HepG2 (cell line): ENCODE measurements at regions not wholly inside any gene's neighbourhood (a gene's known extent, or its start where the extent isn't known, plus 50 kb on each side); places are given as distances from the start of the nearest gene placed in this dataset.

ENCODE experiments used
- ATAC-seq: fragments of 200-7000 bp; cut with Tn5 transposase; 3 replicates; pipeline ENCODE4 v1.9.1; 2020; ENCODE audit warnings: mild to moderate bottlenecking, moderate library complexity
- BruUV-seq: library from RNA; stranded (reverse); fragments of 400-500 nt; replicated peaks from 2 replicates; lab custom pipeline; 2021; lab: Mats Ljungman, UMichigan
- CTCF ChIA-PET: fragments of 300-600 bp; formaldehyde crosslinking; extraction: SDS; loops from one replicate; lab custom pipeline; 2021; ENCODE audit warnings: low total read pairs, inconsistent platforms, low intra/inter-chr PET ratio; lab: Yijun Ruan, JAX
- POLR2A ChIA-PET: fragments of 350-600 bp; sonication (Branson Sonifier 250); formaldehyde crosslinking; loops from one replicate; lab custom pipeline; 2020; ENCODE audit warnings: antibody characterized with exemption, inconsistent platforms; lab: Yijun Ruan, JAX
- DNase-seq: peaks from one replicate; pipeline ENCODE4 v3.0.0-alpha.2; 2015; ENCODE audit warnings: low spot score
- FAIRE-seq: peaks from 3 replicates; lab custom pipeline; 2011; peaks lifted over from hg19 to GRCh38; lab: Jason Lieb, UNC
- H2AFZ ChIP-seq: one replicate; pipeline ENCODE4 v1.6.1; 2011; ENCODE audit warnings: low read length, inconsistent platforms
- H3K27ac ChIP-seq: fragments of 300-600 bp; 3 replicates; pipeline ENCODE4 v1.8.0; 2011; ENCODE audit warnings: mixed run types, mild to moderate bottlenecking, mixed read lengths, low read length, inconsistent platforms; ENCODE audit not compliant: insufficient read depth; ENCODE audit errors: extremely low read length
- H3K27me3 ChIP-seq, 2 experiments: fragments of 200-600 bp in 1 of 2; 2 replicates in 1 of 2; 3 replicates in 1 of 2; pipeline versions ENCODE4 v1.6.0 to v1.8.0; 2011; ENCODE audit warnings: low read length in 2 of 2, mild to moderate bottlenecking in 2 of 2, moderate library complexity in 2 of 2, inconsistent platforms in 1 of 2; ENCODE audit not compliant: insufficient read depth in 2 of 2, control insufficient read depth in 1 of 2
- H3K36me3 ChIP-seq, 2 experiments: fragments of 200-600 bp in 1 of 2; replicated peaks in 1 of 2; 2 replicates in 1 of 2; 3 replicates in 1 of 2; pipeline versions ENCODE4 v1.5.1 to v1.8.0; 2011; ENCODE audit warnings: low read length in 2 of 2, inconsistent platforms in 1 of 2; ENCODE audit not compliant: insufficient read depth in 2 of 2, control insufficient read depth in 1 of 2
- H3K4me1 ChIP-seq: 2 replicates; pipeline ENCODE4 v1.5.1; 2012; ENCODE audit warnings: low read length, inconsistent platforms; ENCODE audit not compliant: insufficient read depth
- H3K4me2 ChIP-seq: 2 replicates; pipeline ENCODE4 v1.6.0; 2011; ENCODE audit warnings: low read depth, low read length, inconsistent platforms
- H3K4me3 ChIP-seq, 3 experiments: fragments of 200-600 bp in 1 of 3; sonication (generic), shearing (Covaris generic) in 1 of 3; replicated peaks in 1 of 3; 2 replicates each; pipeline ENCODE4 v1.5.1; 2011 to 2016; ENCODE audit warnings: low read length in 3 of 3, inconsistent platforms in 2 of 3, low read depth in 2 of 3, mild to moderate bottlenecking in 2 of 3, control low read depth in 1 of 3, mixed read lengths in 1 of 3; ENCODE audit not compliant: insufficient read depth in 1 of 3
- H3K79me2 ChIP-seq: one replicate; pipeline ENCODE4 v1.6.1; 2011; ENCODE audit warnings: low read length, inconsistent platforms; ENCODE audit not compliant: insufficient read depth
- H3K9ac ChIP-seq: 2 replicates; pipeline ENCODE4 v1.6.0; 2011; ENCODE audit warnings: mild to moderate bottlenecking, low read depth, low read length, inconsistent platforms; ENCODE audit not compliant: insufficient read depth
- H3K9me3 ChIP-seq: 2 replicates; pipeline ENCODE4 v1.5.1; 2012; ENCODE audit warnings: mild to moderate bottlenecking, low read length
- H4K20me1 ChIP-seq: 2 replicates; pipeline ENCODE4 v1.6.0; 2011; ENCODE audit warnings: inconsistent platforms, mild to moderate bottlenecking, low read length, moderate library complexity; ENCODE audit not compliant: insufficient read depth
- CENPX ChIP-seq: sonication (generic); formaldehyde crosslinking; IDR thresholded peaks from 2 replicates; pipeline ENCODE4 v1.9.0; 2021; ENCODE audit warnings: mild to moderate bottlenecking, missing genetic modification reagents, moderate library complexity
- CREM ChIP-seq, 2 experiments: sonication (generic) in 1 of 2; formaldehyde crosslinking in 1 of 2; IDR thresholded peaks; 2 replicates each; pipeline versions ENCODE4 v1.4.0 to v1.6.1; 2016 to 2020; ENCODE audit warnings: antibody characterized with exemption in 1 of 2, mild to moderate bottlenecking in 1 of 2, missing genetic modification reagents in 1 of 2
- DDIT3 ChIP-seq: sonication (generic); formaldehyde crosslinking; IDR thresholded peaks from 2 replicates; pipeline ENCODE4 v1.4.0; 2020; ENCODE audit warnings: mild to moderate bottlenecking, missing genetic modification reagents
- KDM1A ChIP-seq: IDR thresholded peaks from 2 replicates; pipeline ENCODE4 v1.6.1; 2016; ENCODE audit warnings: missing compliant biosample characterization
- MED13 ChIP-seq: sonication (generic); formaldehyde crosslinking; IDR thresholded peaks from 2 replicates; pipeline ENCODE4 v1.5.0; 2020; ENCODE audit warnings: missing genetic modification reagents
- NCOA5 ChIP-seq: sonication (generic); formaldehyde crosslinking; IDR thresholded peaks from 2 replicates; pipeline ENCODE4 v1.4.0; 2020; ENCODE audit warnings: missing genetic modification reagents
- NFKB2 ChIP-seq: sonication (generic); formaldehyde crosslinking; IDR thresholded peaks from 2 replicates; pipeline ENCODE4 v1.4.0; 2020; ENCODE audit warnings: missing genetic modification reagents, borderline replicate concordance
- NPAS2 ChIP-seq: sonication (generic); formaldehyde crosslinking; IDR thresholded peaks from 2 replicates; pipeline ENCODE4 v1.8.0; 2022; ENCODE audit warnings: mild to moderate bottlenecking, missing genetic modification reagents, borderline replicate concordance
- SP5 ChIP-seq: IDR thresholded peaks from 2 replicates; pipeline ENCODE4 v1.6.1; 2016; ENCODE audit warnings: low read depth, borderline replicate concordance
- ZFAT ChIP-seq: sonication (generic); formaldehyde crosslinking; conservative IDR thresholded peaks from 2 replicates; pipeline ENCODE4 v1.8.1; 2023; ENCODE audit warnings: missing genetic modification reagents, inconsistent platforms
- ZNF547 ChIP-seq: sonication (generic); formaldehyde crosslinking; IDR thresholded peaks from 2 replicates; pipeline ENCODE4 v1.5.1; 2020; ENCODE audit warnings: mild to moderate bottlenecking, missing genetic modification reagents
- ZNF564 ChIP-seq: sonication (generic); formaldehyde crosslinking; IDR thresholded peaks from 2 replicates; pipeline ENCODE4 v1.8.1; 2023; ENCODE audit warnings: mild to moderate bottlenecking, missing genetic modification reagents
- WGBS: methylation state at CpG from one replicate; pipeline ENCODE4 v1.1.6; 2017; ENCODE audit warnings: low lambda C conversion rate; 5-methylcytosine and 5-hydroxymethylcytosine counted together
- in situ Hi-C: cut with HindIII; loops from 2 replicates; pipeline ENCODE4 v1.10.0; 2017; ENCODE audit warnings: low pct_unique_long_range_greater_than_20kb; ENCODE audit not compliant: extremely low pct_ligation_motif_present
- intact Hi-C: fragments of 100-400 bp; cut with micrococcal nuclease; formaldehyde crosslinking; loops from one replicate; pipeline ENCODE4 v1.10.0; 2022; ENCODE audit not compliant: unreplicated experiment
- TF ChIP-seq, protein P1 (sequence below): IDR thresholded peaks from 2 replicates; pipeline ENCODE4 v1.6.1; 2018; ENCODE audit warnings: missing genetic modification reagents, mild to moderate bottlenecking, missing compliant biosample characterization
- TF ChIP-seq, protein P2 (sequence below): sonication (generic); formaldehyde crosslinking; IDR thresholded peaks from 2 replicates; pipeline ENCODE4 v1.4.0; 2020; ENCODE audit warnings: missing genetic modification reagents
- TF ChIP-seq, protein P3 (sequence below): sonication (generic); formaldehyde crosslinking; conservative IDR thresholded peaks from 2 replicates; pipeline ENCODE4 v1.4.0; 2020; ENCODE audit warnings: missing genetic modification reagents
- TF ChIP-seq, protein P4 (sequence below): sonication (generic); formaldehyde crosslinking; IDR thresholded peaks from 2 replicates; pipeline ENCODE4 v1.5.0; 2020; ENCODE audit warnings: missing genetic modification reagents

DNA sequence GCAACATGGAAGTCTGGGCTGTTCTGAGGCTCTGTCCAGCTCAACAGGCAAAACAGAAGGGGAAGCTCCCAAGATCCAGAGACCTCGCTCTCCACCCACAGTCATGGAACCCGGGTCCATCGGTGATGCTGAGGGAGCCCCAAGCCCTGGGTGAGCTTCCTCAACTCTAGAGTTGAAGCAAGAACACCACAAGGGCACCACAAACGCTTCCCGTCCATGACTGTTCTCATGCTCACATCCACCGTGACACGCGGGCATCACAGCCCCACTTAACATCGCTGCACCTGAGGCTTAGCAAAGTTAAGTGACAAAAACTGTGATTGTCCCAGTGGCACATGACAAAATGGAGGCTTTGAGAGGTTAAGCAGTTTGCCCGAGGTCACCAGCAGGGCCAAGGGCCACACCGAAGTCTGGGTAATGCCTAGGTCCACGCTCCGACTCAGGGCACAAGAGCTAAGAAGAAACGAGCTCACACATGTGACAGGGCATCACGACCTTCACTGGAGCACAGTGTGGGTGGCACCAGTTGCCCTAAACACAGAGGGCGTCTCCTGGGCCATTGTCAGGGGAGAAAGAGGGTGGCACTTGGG, 110.6 kb downstream of the OAT start (continued):
- TF ChIP-seq, protein P1, sequence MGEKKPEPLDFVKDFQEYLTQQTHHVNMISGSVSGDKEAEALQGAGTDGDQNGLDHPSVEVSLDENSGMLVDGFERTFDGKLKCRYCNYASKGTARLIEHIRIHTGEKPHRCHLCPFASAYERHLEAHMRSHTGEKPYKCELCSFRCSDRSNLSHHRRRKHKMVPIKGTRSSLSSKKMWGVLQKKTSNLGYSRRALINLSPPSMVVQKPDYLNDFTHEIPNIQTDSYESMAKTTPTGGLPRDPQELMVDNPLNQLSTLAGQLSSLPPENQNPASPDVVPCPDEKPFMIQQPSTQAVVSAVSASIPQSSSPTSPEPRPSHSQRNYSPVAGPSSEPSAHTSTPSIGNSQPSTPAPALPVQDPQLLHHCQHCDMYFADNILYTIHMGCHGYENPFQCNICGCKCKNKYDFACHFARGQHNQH = no peak

DNA sequence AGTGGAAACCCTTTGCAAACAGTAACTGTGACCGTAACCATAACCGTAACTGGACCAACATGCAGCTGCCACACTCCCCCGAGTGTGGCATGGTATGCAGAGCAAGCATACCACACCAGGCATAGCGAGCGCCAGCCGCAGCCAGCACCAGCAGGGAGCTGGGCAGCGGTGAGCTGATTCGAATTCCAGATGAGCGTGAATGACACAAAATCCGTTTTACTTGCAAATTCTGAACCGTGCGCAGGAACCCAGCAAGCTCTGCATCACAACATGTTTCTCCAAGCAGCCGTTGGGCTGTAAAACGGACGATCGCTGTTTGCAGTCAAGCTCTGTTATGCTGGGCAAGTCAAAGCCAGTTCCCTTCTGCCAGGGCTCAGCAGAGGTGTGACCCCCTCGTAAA, 111.1 kb downstream of the OAT start:
- 54% methylated on average over 9 of the region's 17 CpGs for WGBS
- FAIRE-seq (no peak), ATAC-seq (no peak), DNase-seq (no peak)
- no peak overlapping the region for H2AFZ ChIP-seq
- H3K27me3 ChIP-seq = peaks cover 0 to 1% of the 10 kb centered on the region in 2 experiments; a peak in 1 of 5 replicates
- in situ Hi-C loops (no loop called here), intact Hi-C loops (no loop called here)
- no peaks in the 10 kb centered on the region for H4K20me1 ChIP-seq
- POLR2A ChIA-PET = no interaction called here
- no peak overlapping the region for H3K4me2 ChIP-seq
- CTCF ChIA-PET = no interaction called here
- no peak for TF ChIP-seq MED13 (CRISPR knock-in tag)
- no peak for TF ChIP-seq CREM (IDR thresholded peaks at IDR 0.05)
- TF ChIP-seq CREM (CRISPR knock-in tag; IDR thresholded peaks at IDR 0.05) = no peak
- no peak for TF ChIP-seq CENPX
- TF ChIP-seq NFKB2 (CRISPR knock-in tag) = no peak
- no peak for TF ChIP-seq ZNF564 (CRISPR knock-in tag)
- no peak for TF ChIP-seq DDIT3 (CRISPR knock-in tag)
- TF ChIP-seq, protein P2, sequence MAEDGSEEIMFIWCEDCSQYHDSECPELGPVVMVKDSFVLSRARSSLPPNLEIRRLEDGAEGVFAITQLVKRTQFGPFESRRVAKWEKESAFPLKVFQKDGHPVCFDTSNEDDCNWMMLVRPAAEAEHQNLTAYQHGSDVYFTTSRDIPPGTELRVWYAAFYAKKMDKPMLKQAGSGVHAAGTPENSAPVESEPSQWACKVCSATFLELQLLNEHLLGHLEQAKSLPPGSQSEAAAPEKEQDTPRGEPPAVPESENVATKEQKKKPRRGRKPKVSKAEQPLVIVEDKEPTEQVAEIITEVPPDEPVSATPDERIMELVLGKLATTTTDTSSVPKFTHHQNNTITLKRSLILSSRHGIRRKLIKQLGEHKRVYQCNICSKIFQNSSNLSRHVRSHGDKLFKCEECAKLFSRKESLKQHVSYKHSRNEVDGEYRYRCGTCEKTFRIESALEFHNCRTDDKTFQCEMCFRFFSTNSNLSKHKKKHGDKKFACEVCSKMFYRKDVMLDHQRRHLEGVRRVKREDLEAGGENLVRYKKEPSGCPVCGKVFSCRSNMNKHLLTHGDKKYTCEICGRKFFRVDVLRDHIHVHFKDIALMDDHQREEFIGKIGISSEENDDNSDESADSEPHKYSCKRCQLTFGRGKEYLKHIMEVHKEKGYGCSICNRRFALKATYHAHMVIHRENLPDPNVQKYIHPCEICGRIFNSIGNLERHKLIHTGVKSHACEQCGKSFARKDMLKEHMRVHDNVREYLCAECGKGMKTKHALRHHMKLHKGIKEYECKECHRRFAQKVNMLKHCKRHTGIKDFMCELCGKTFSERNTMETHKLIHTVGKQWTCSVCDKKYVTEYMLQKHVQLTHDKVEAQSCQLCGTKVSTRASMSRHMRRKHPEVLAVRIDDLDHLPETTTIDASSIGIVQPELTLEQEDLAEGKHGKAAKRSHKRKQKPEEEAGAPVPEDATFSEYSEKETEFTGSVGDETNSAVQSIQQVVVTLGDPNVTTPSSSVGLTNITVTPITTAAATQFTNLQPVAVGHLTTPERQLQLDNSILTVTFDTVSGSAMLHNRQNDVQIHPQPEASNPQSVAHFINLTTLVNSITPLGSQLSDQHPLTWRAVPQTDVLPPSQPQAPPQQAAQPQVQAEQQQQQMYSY (CRISPR knock-in tag) = no peak
- TF ChIP-seq KDM1A = no peak
- no peak for TF ChIP-seq SP5 (CRISPR knock-in tag)
- no peak for TF ChIP-seq NPAS2
- TF ChIP-seq NCOA5 = no peak
- TF ChIP-seq, protein P3, sequence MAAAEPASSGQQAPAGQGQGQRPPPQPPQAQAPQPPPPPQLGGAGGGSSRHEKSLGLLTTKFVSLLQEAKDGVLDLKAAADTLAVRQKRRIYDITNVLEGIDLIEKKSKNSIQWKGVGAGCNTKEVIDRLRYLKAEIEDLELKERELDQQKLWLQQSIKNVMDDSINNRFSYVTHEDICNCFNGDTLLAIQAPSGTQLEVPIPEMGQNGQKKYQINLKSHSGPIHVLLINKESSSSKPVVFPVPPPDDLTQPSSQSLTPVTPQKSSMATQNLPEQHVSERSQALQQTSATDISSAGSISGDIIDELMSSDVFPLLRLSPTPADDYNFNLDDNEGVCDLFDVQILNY (CRISPR knock-in tag) = no peak
- TF ChIP-seq, protein P4, sequence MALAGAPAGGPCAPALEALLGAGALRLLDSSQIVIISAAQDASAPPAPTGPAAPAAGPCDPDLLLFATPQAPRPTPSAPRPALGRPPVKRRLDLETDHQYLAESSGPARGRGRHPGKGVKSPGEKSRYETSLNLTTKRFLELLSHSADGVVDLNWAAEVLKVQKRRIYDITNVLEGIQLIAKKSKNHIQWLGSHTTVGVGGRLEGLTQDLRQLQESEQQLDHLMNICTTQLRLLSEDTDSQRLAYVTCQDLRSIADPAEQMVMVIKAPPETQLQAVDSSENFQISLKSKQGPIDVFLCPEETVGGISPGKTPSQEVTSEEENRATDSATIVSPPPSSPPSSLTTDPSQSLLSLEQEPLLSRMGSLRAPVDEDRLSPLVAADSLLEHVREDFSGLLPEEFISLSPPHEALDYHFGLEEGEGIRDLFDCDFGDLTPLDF (CRISPR knock-in tag) = no peak
- TF ChIP-seq ZFAT = no peak
- no peak for TF ChIP-seq ZNF547 (CRISPR knock-in tag)
- H3K36me3 ChIP-seq = no peaks in the 10 kb centered on the region
- no peaks in the 10 kb centered on the region for H3K79me2 ChIP-seq
- no peaks in the 10 kb centered on the region for H3K4me1 ChIP-seq
- H3K9me3 ChIP-seq = no peaks in the 10 kb centered on the region
- BruUV-seq = no TSS peak
- H3K9ac ChIP-seq = no peak overlapping the region
- H3K27ac ChIP-seq = no peak overlapping the region
- H3K4me3 ChIP-seq = no peak overlapping the region
